NCI-H2171 (cell line): ENCODE measurements at regions not wholly inside any gene's neighbourhood (a gene's known extent, or its start where the extent isn't known, plus 50 kb on each side); places are given as distances from the start of the nearest gene placed in this dataset.
"Not testable (repeated sequence)": the region's sequence is repeated elsewhere in the genome, so short reads cannot be mapped to it uniquely, and the experiment has no call there.

Experiments used
- DNase-seq: peaks from one replicate; lab custom pipeline; 2025; lab: John Stamatoyannopoulos, UW

GRCh38 chr2:242109819-242110218 lies 240.3 kb downstream of the RTP5 start:
- not testable (repeated sequence) for DNase-seq

DNA sequence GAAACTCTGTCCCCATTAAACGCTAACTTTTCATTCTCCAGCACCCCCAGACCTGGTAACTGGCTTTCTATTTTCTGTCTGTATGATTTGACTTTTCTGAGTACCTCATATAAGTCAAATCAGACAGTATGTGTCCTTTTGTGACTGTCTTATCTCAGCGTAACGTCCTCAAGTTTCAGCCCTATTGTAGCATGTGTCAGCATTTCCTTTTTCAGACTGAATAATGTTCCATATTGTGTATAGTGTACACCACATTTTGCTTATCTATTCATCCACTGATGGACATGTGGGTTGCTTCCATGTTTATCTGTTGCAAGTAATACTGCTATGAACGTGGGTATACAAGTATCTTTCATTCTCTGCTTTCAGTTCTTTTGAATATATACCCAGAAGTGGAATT lies 242.4 kb downstream of the RTP5 start:
- not testable (repeated sequence) for DNase-seq

DNA sequence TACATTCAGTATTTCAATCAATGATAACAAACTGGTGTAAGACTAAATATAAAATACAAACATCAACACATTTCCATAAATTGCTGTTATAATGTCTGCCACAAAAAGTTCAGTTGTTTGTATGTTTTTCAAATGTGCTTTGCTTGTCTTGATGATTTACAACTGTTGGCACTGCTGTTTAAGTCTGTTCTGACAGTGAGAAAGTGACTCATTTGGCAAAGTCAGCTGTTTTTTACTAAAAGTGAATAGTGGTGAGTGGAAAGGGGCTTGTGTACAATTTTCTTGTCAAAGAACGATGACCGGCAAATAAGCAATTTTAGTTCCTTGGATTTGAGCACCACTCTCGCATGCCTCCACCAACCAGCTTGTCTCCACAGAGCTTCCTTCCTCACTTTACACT lies 244.0 kb downstream of the RTP5 start:
- not testable (repeated sequence) for DNase-seq

DNA sequence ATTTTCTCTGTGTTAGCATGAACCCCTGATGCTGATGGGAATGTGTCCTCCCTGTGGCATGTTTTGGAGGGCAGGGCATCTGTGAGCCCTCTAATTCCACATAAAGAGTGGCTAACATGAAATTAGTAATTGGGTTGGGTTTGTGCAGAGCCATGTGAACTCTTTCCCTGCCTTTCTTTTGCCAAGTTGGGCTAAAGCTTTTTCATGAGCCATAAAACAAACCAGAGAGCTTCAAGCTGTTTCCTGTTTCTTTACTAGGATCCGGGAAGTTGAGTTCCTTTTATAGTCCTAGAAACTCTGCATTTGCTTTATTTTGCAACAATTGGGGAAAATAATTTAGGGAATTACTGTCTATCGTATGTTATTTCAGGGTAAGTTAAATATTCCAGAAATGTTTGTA lies 247.1 kb downstream of the RTP5 start:
- DNase-seq: not testable (repeated sequence)

- DNase-seq: not testable (repeated sequence)
These were observed 247.8 kb downstream of the RTP5 start for GRCh38 chr2:242117305-242117704.

- not testable (repeated sequence) for DNase-seq
These were observed 250.2 kb downstream of the RTP5 start for GRCh38 chr2:242119682-242120081.

DNA sequence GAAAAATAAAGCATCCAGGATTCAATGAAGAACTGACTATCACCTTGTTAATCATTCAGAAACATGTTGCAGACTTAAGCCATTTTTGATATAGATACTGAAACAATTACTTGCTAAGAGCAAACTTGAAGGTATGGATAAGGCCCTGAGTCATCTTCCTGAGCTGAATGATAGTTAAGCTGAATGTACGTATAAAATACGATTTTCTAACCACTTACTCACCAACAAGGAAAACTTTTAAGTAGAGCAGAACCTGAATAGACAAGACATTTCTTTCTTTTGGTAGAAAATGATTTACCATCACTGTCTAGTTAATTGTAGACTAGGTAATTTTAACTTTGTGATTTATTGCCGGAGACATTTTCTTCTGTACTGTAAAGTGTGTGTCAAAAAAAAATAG lies 261.2 kb downstream of the RTP5 start:
- DNase-seq: not testable (repeated sequence)

GRCh38 chr2:242159921-242160320 lies 290.4 kb downstream of the RTP5 start:
- DNase-seq: not testable (repeated sequence)

DNA sequence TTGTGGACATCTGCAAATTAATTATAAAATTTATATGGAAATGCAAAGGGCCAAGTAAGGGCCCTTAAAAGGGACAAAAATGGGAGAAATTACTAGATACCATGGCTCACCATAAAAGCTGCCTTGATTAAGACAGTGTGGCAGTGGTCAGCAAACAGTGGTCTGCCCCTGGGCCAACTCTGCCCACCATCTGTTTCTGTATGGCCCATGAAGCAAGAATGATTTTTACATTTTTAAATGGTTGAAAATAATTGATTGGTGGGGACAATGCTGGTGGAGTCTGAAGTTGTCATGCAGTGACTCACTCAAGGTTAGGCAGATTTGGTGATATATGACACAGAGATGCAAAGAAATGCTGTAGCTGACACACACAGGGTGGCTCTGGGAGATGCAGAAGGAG lies 295.6 kb downstream of the RTP5 start:
- not testable (repeated sequence) for DNase-seq

DNA sequence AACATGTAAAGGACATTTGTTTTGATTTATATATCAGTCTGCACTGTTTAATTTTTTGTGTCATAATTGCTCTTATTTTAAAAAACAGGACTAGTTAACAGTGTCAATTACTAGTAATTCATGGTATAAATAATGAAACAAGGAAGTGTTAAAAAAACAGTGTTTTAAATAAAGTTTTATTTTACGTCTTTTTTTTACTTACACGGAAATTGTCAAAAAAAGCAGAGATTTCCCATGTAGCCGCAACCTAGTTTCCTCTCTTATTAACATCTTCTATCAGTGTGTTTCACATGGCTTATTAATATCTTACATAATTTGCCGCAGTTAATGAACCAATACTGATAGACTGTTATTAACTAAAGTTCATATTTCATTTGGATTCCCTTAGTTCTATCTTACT lies 301.8 kb downstream of the RTP5 start:
- DNase-seq: not testable (repeated sequence)
